ENCODE measurements at regions not wholly inside any gene's neighbourhood (a gene's known extent, or its start where the extent isn't known, plus 50 kb on each side); places are given as distances from the start of the nearest gene placed in this dataset.
A peak's percentile ranks its signal among the peaks of the same experiment; 100 is the strongest.

- Histone ChIP-seq H3K9ac (ENCODE audit: low read length) (no peak overlapping the region), H4K20me1 (ENCODE audit: low read length) (no peaks in the 10 kb centered on the region), H2AFZ (ENCODE audit: low read length) (no peak overlapping the region), H3K4me1 (ENCODE audit: insufficient read depth, low read length) (peaks cover 16% of the 10 kb centered on the region), H3K27ac (ENCODE audit: low read length) (no peak overlapping the region), H3K36me3 (ENCODE audit: low read depth, low read length) (no peaks in the 10 kb centered on the region), H3K79me2 (ENCODE audit: low read length) (no peaks in the 10 kb centered on the region), H3F3A (ENCODE audit: low read length, unreplicated experiment) (no peaks in the 10 kb centered on the region), H3K4me2 (ENCODE audit: low read length) (no peak overlapping the region), H3K27me3 (ENCODE audit: low read length) (no peaks in the 10 kb centered on the region), H3K9me3 (ENCODE audit: low read length) (no peaks in the 10 kb centered on the region), H3K4me3 (ENCODE audit: low read length) (no peak overlapping the region), H3K9me2 (replicated peaks; ENCODE audit: low read length) (no peaks in the 10 kb centered on the region)
- TF ChIP-seq EZH2 (IDR thresholded peaks at IDR 0.05; ENCODE audit: low read length, unreplicated experiment) (no peak), CTCF (conservative IDR thresholded peaks at IDR 0.05; ENCODE audit: low read depth, low read length) (no peak), EZH2phosphoT487 (IDR thresholded peaks at IDR 0.05; ENCODE audit: borderline replicate concordance, low read length) (no peak)
- ChIA-PET POLR2A (ENCODE audit: unreplicated experiment) (no interaction called here), CTCF (no interaction called here)
- intact Hi-C loops (cut with micrococcal nuclease): no loop called here
- ATAC-seq (no peak), DNase-seq (no peak)
- BruUV-seq (replicated peaks): no TSS peak
Measured at GRCh38 chr1:14539953-14540563, 58.4 kb upstream of the KAZN start.

- ChIA-PET CTCF (no interaction called here), POLR2A (ENCODE audit: unreplicated experiment) (no interaction called here)
- no TSS peak for BruUV-seq (replicated peaks)
- DNase-seq (no peak), ATAC-seq (no peak)
- Histone ChIP-seq H3K4me1 (ENCODE audit: insufficient read depth, low read length) (peaks cover 16% of the 10 kb centered on the region), H3K27me3 (ENCODE audit: low read length) (no peaks in the 10 kb centered on the region), H3K27ac (ENCODE audit: low read length) (no peak overlapping the region), H3K4me3 (ENCODE audit: low read length) (no peak overlapping the region), H4K20me1 (ENCODE audit: low read length) (no peaks in the 10 kb centered on the region), H2AFZ (ENCODE audit: low read length) (no peak overlapping the region), H3F3A (ENCODE audit: low read length, unreplicated experiment) (no peaks in the 10 kb centered on the region), H3K9me2 (replicated peaks; ENCODE audit: low read length) (no peaks in the 10 kb centered on the region), H3K4me2 (ENCODE audit: low read length) (no peak overlapping the region), H3K9ac (ENCODE audit: low read length) (no peak overlapping the region), H3K79me2 (ENCODE audit: low read length) (no peaks in the 10 kb centered on the region), H3K9me3 (ENCODE audit: low read length) (no peaks in the 10 kb centered on the region), H3K36me3 (ENCODE audit: low read depth, low read length) (no peaks in the 10 kb centered on the region)
- intact Hi-C loops (cut with micrococcal nuclease): no loop called here
- TF ChIP-seq EZH2 (IDR thresholded peaks at IDR 0.05; ENCODE audit: low read length, unreplicated experiment) (no peak), EZH2phosphoT487 (IDR thresholded peaks at IDR 0.05; ENCODE audit: borderline replicate concordance, low read length) (no peak), CTCF (conservative IDR thresholded peaks at IDR 0.05; ENCODE audit: low read depth, low read length) (no peak)
Measured at GRCh38 chr1:14541348-14541747, 57.1 kb upstream of the KAZN start.

- intact Hi-C loops (cut with micrococcal nuclease): no loop called here
- Histone ChIP-seq H3K9me3 (ENCODE audit: low read length) (no peaks in the 10 kb centered on the region), H2AFZ (ENCODE audit: low read length) (no peak overlapping the region), H3K4me1 (ENCODE audit: insufficient read depth, low read length) (peaks cover 16% of the 10 kb centered on the region), H3K9ac (ENCODE audit: low read length) (peak overlapping the region; percentile 30; the same call in 1 of the 2 replicates), H3K4me3 (ENCODE audit: low read length) (no peak overlapping the region), H3K36me3 (ENCODE audit: low read depth, low read length) (no peaks in the 10 kb centered on the region), H3F3A (ENCODE audit: low read length, unreplicated experiment) (no peaks in the 10 kb centered on the region), H4K20me1 (ENCODE audit: low read length) (no peaks in the 10 kb centered on the region), H3K27me3 (ENCODE audit: low read length) (no peaks in the 10 kb centered on the region), H3K9me2 (replicated peaks; ENCODE audit: low read length) (no peaks in the 10 kb centered on the region), H3K4me2 (ENCODE audit: low read length) (peak overlapping the region; percentile 52; the same call in 1 of the 2 replicates), H3K27ac (ENCODE audit: low read length) (peak overlapping the region; percentile 83), H3K79me2 (ENCODE audit: low read length) (no peaks in the 10 kb centered on the region)
- TF ChIP-seq EZH2 (IDR thresholded peaks at IDR 0.05; ENCODE audit: low read length, unreplicated experiment) (no peak), CTCF (conservative IDR thresholded peaks at IDR 0.05; ENCODE audit: low read depth, low read length) (no peak), EZH2phosphoT487 (IDR thresholded peaks at IDR 0.05; ENCODE audit: borderline replicate concordance, low read length) (no peak)
- peak; percentile 61 for DNase-seq
- ATAC-seq: peak; percentile 65; the same call in 1 of the 2 replicates
- ChIA-PET POLR2A (ENCODE audit: unreplicated experiment) (no interaction called here), CTCF (interaction anchor here (0.5 kb wide), 1 partner anchor 18 kb away, joined by 3 read pairs; no protein-coding TSS in a partner anchor)
- BruUV-seq (replicated peaks): no TSS peak
Measured at GRCh38 chr1:14543191-14543840, 55.2 kb upstream of the KAZN start.
